Globus pallidus (tissue), 1 donor: ENCODE measurements at regions not wholly inside any gene's neighbourhood (a gene's known extent, or its start where the extent isn't known, plus 50 kb on each side); places are given as distances from the start of the nearest gene placed in this dataset.
"Not testable (repeated sequence)": the region's sequence is repeated elsewhere in the genome, so short reads cannot be mapped to it uniquely, and the experiment has no call there.

ENCODE experiments used
- DNase-seq: peaks from one replicate; pipeline ENCODE4 v3.0.0-alpha.2; 2015; ENCODE audit warnings: low spot score

DNA sequence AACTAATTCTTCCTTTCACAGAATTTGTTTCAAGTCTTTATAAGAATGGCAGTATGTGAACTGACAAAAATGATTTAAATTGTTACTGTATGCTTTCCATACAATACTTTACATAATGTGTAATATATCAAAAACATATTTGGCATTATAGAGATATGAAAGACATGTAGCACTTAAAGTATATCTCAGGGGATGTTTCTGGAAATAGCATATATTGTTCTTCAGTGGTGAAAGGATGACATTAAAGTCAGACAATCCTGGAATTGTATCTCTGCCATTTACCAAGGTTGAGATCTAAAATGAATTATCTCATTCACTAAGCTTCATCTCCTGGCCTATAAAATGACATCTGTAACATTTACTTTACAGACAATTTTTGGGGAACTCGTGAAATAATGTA lies 358.4 kb upstream of the EPHA5 start:
- no peak for DNase-seq

DNA sequence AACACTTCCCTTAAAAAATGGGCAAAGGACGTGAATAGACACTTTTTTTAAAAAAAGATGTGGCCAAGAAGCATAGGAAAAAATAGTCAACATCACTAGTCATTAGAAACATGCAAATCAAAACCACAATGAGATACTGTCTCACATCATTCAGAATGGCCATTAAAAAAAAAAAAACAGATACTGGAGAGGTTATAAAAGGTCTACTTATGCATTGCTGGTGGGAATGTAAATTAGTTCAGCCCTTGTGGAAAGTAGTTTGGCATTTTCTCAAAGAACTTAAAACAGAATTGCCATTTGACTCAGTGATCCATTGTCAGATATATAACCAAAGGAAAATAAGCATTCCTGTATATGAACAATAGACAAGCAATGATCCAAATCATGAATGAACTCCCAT lies 352.8 kb upstream of the EPHA5 start:
- DNase-seq: no peak

DNA sequence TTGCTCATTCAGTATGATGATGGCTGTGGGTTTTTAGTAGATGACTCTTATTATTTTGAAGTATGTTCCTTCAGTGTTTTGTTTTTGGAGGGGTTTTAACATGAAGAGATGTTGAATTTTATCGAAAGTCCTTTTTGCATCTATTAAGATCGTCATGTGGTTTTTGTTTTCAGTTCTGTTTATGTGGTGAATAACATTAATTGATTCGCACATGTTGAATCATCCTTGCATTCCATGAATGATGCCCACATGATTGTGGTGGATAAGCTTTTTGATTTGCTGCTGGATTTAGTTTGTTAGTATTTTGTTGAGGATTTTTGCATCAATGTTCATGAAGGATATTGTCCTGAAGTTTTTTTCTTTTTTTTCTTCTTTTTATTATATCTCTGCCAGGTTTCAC lies 347.4 kb upstream of the EPHA5 start:
- no peak for DNase-seq

DNA sequence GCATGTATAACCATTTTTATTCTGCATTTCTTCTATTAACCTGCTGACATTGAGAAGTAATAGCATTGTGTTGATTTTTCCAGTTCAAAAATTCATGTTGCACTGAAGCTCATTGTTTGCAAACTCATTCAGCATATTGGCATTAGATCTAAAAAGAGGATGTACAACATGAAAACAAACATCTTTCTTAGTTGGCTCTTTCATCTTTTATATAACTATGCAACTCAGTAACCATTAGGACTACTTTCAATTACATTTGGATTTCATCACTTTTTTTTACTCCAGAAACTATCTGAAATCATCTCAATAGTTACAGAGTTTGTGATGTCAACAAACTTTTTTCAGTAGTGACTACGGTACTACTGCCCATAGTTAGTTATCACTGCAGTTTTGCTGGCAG lies 346.0 kb upstream of the EPHA5 start:
- DNase-seq: no peak

DNA sequence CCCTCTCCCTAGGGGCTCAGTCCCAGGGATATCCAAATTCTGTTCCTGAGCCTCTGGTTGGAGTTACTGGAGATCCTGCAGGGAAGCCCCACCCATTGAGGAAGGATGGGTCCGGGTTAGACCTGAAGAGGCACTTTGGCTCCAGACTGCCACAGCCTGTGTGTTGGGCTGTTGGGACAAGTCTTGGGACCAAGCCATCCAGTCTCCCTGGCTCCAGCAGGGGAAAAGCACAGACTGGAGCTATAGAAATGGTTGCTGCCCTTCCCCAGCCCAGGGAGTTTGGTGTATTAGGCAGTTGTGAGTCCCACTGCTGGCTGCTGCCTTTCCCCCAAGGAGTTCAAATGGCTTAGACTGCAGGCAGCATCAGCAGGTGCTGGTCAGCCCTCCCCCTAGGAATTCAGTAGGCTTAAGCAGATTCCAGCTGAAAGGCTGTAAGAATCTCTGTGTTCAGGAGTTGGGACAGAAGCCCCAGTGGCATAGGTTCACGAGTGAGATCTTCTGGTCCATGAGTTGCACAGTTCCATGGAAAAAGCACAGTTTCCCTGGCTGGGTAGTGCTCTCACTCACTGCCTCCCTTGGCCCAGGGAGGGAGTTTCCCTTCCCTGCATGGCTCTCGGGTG lies 344.0 kb upstream of the EPHA5 start:
- DNase-seq: no peak

DNA sequence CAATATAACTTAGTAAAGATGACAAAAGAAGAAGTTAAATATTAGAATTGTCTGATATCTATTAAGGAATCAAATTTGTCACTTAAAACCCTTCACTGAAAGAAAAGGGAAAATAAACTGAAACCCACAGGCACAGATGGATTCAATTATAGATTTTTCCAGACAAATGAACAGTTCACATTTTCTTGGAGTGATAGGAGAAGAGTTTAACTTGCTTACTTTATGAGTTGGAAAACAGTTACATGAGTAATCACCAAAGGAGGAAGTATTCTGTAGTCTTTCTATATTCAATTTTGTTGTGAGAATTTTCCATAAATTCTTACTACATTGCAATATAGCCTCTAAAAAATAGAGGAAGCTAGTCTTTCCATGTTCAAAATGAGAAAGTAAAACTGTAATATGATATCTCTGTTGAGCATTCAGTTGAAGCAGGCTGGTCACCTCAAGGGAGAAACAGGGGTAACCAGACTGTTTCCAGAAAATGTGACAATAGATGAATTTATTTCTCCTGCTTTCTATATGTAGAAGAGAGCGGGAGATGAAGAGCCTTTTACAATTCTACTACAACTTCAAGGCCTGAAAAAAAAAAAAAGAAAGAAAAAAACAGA lies 330.3 kb upstream of the EPHA5 start:
- no peak for DNase-seq

DNA sequence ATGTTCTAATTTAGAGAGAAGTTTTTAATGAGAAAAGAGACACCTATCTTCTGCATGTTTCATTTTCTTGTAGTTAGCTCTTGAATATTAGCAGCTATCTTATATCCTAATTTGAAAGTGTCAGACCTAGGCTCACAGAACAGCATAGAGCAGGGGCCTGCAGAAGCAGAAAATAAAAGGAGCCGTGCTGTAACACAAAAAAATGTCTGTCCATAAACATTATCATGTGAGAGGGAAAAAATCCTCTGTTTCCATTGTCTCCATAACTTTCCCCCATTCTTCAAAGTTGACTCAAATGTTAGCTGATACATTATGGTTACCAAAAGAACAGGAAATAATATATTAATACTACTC lies 329.2 kb upstream of the EPHA5 start:
- no peak for DNase-seq

DNA sequence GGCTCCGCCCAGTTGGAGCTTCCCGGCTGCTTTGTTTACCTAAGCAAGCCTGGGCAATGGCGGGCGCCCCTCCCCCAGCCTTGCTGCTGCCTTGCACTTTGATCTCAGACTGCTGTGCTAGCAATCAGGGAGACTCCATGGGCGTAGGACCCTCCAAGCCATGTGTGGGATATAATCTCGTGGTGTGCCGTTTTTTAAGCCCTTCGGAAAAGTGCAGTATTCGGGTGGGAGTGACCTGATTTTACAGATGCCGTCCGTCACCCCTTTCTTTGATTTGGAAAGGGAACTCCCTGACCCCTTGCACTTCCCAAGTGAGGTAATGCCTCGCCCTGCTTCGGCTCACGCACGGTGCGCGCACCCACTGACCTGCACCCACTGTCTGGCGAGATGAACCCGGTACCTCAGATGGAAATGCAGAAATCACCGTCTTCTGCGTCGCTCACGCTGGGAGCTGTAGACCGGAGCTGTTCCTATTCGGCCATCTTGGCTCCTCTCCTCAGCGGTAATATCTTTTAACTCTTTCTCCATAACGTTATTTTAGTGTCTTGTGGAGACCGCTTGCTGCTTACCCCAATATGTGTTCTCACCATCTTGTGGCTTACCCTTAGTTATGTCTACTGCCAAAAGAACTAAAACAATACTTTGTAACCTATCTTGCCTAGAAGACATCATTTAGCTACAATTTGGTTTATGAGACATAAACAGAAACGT lies 328.7 kb upstream of the EPHA5 start:
- not testable (repeated sequence) for DNase-seq

DNA sequence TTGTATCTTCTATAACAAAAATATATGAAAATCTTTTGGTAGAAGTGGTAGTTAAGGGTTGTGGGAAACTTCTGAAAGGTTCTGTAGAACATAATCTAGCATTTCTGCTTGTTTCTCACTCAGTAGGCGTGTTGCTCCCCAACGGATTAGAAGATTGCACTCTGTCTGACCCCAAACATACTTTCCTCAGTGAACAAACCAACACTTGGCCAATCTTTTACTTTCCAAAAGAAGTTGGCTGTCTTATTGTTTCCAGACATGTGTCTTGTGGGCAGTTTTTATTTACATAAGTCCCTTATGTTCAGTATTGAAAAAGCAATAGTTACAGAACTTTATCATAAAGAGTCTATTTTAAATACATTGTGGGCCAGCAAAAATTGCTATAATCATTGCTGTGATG lies 312.8 kb upstream of the EPHA5 start:
- DNase-seq: no peak

DNA sequence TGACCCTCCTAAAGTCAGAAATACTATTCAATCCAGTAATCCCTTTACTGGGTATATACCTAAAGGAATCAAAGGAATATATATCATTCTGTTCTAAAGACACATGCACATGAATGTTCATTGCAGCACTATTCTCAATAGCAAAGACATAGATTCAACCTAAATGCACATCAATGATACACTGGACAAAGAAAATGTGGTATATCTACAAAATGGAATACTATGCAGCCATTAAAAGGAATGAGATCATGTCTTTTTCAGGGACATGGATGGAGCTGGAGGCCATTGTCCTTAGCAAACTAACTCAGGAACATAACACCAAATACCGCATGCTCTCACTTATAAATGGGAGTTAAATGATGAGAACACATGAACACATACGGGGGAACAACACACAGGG lies 306.0 kb upstream of the EPHA5 start:
- DNase-seq: no peak

DNA sequence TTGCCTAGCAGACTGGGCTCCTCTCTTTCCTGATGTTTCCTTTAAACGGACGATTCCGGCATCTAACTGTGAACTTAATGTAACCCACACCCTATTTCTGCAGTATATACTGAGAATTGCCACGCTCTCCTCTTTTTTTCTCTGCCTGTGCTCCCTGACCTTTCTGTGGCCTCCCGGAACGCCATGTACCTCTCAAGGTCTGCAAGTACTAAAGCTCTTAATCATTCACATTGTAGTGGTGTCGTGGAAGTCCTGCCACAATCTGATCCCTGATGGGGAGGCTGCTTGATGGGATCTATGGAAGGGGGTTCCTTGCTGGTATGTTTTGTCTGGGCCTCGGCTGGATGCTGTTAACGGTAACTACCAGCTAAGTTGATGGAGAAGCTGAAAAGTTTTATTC lies 302.9 kb upstream of the EPHA5 start:
- no peak for DNase-seq

DNA sequence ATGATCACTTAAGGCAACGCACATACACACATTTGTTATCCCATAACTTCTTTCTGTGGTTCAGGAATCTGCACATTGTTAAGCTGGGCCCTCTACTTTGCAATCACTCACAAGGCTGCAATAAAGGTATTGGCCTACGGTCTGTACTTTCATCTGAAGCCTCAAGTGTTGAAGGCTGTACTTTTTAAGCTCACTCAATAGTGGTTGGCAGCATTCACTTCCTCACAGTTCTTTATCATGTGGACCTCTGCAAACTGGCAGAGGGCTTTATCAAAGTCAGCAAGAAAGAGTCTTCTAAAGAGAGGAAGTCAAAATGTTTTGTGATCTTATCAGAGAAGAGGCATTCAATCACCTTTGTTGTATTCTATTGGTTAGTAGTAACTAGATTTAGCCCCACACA lies 301.4 kb upstream of the EPHA5 start:
- no peak for DNase-seq

DNA sequence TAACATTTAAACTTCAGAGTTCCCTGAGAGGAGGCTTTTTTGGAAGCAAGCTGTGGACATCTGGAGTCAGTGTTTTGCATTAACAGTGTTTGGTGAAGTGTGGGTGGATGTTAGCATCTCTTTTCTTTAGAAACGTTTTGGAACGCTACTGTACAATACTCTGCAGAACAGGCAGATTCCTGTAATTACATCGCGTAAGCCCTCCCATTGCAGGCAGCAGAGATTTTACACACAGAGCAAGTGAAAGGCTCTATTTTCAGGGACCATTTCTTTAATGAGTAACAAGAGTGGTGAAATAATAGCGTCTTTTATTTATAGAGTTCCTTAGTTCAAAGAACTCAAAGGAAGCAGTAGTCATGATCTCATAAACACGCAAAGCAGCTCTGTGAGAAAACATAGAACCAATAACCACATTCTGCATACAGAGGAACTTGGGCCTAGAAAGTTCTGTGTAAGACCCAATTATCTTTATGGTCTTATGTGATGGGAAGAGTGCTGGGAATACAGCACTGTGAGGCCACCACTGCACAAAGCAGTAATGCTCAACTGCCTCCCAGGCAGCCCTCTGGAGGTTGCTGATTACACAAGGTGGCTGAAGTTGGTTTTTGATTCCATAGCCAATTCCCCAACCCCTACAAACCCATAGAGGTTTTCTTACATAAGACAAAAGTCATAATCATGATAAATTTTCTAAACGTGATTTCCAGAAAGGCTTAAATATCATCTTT lies 298.7 kb upstream of the EPHA5 start:
- no peak for DNase-seq

DNA sequence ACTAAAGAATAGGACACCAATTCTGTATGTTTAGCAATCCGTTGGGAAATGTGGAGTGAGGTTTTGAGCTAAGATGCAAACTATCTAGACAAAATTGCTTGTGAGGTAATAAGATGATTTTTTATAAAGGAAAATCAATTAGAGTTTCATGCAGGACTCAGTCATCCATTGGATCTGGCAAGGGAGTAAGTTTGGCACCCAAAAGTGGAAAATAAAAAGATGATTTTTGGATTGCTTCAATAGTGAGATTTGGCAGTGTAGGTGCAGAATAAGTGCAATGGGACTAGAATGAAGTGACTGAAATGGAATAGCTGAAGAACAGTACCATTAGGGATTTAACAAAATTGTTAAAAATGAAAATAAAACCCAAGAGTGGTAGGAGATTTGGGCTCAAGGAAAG lies 290.5 kb upstream of the EPHA5 start:
- no peak for DNase-seq

DNA sequence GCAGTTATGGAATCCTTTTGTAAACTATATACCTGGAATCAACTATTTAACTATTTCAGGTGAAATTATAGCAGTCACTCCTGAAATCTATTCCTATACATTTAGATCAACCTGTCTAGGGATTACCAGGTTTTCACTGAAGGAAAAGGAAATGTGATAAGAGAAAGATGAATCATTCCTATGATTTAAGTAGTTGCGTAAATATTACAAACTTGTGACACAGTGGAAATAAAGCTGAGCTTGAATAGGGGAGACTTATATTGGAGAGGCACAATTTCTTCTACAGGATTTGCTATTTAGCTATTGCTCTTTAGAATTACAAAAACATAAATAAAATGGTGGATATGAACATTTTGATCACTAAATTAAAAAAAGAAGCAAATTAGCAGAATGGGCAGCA lies 284.1 kb upstream of the EPHA5 start:
- no peak for DNase-seq

DNA sequence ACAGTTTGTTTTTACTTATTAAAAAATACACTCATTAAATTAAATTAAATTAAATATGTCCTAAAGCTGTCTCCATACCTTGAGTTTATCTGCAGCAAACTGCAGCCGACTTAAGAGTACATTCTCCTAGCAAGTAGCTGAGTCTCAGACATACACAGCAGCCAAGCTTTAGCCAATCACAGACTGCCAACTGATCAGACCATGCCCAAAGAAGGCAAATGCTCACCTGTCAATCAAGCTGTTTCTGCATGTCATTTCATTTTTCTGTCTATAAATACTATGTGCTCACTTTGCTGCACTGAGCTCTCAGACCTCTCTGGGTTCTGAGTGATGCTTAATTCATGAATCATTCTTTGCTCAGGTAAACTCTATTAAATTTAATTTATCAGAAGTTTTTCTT lies 280.9 kb upstream of the EPHA5 start:
- DNase-seq: no peak

DNA sequence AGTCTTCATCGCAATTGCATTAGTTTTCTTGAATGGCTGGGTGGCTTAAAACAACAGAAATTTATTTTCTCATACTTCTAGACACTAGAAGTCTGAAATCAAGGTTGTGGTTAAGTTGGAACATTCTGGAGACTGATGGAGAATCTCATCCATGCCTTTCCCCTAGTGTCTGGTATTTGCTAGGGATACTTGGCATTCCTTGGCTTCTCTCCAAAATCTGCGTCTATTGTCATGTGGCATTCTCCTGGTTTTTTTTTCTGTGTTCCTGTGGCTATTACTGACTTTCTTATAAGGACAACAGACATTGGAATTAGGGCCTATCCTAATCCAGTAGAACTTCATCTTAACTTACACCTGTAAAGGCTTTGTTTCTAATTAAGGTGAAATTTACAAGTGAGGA lies 272.8 kb upstream of the EPHA5 start:
- DNase-seq: no peak

DNA sequence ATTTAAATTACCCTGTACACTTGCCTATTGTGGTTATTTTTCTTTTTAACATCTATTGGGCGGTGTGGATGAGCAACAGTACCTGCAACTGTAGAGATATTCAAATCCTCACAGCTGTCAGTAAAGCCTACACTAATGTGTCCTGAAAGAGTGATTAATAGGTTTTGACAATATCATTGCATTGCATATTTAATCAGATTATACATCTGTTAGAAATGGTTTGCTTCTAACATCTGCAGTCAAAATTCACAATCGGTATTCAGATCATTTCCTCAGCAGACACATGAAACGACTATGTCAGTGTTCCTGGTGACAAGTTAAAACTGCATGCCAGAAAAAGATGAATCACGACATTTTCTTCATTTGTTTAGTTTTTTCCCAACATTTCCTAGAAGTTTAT lies 254.6 kb upstream of the EPHA5 start:
- no peak for DNase-seq

DNA sequence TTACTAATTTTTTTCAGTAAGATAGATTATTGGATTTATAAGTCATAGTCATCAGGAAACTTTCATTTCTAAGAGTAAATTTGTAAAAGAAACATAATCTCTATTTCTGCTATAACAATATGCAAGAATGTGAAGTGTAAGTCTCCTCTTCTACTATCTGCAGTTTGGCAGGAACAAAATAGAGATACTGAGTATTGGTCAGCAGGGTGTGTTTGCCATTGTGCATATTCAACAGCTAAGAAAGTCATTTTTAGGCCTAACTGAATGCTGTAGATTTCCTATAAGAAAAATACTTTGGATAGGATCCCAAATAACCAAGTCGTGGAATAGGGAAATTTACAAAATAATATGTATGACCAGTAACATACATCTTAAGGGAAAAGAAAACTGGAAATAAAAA lies 253.3 kb upstream of the EPHA5 start:
- no peak for DNase-seq

DNA sequence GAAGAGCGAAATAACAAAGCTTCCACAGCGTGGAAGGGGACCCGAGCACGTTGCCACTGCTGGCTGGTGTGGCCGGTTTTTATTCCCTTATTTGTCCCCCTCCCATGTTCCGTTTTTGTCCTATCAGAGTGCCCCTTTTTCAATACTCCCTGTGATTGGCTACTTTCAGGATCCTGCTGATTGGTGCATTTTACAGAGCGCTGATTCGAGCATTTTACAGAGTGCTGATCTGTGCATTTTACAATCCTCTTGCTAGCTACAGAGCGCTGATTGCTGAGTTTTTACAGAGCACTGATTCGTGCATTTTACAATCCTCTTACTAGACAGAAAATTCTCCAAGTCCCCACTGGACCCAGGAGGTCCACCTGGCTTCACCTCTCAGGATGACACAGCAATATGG lies 250.9 kb upstream of the EPHA5 start:
- no peak for DNase-seq

DNA sequence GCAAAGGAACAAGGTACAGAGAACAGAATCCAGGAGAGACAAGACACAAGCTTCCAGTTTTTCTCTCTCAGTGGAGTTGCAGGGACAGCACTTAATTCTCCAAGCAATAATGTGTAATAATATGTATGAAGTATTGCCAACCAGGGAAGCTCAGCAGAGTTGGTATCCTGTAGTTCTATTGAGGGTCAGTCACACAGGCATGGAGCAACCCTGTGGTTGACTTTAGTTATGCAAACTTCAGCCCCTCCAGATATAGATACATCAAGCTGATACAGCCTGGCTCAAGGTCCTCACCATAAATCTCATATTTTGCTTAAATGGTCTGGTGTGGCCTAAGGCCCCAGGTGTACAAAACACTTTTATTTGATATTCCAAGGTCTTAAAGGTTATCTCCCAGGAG lies 248.6 kb upstream of the EPHA5 start:
- no peak for DNase-seq

DNA sequence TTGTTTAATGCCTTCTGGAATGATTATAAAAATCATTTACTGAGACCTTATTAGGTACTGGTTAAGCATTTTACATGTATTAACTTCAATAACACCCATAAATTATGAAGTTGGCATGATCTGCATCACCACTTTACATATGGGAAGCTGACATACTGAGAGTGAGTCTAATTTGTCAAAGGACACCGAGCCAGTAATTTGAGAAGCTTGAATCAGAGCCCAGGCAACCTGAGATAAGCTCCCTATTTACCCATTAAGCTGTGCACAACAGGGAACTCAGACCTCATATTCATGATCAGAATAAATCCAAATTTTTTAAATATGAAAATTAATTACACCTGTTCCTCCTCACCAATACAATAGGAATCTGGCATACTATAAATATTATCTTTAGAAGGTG lies 247.9 kb upstream of the EPHA5 start:
- DNase-seq: no peak

DNA sequence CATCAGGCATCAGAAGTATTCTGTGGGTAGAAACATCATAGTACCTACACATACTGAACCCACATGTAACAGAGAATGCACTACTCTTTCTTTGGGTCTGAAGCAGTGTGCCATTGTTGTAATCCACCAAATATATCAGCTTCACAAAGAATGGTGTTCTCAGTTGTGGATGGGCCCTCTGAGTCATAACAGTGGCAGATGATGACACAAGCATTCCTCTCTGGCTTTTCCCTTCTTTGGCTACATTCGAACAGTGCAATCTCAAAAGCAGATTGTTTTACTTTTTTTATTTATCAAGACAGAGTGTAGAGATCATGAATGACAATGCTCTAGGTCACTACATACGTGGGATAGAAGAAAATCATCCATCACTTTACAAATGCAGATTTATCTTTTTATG lies 247.2 kb upstream of the EPHA5 start:
- DNase-seq: no peak
